Calu3 (cell line): ENCODE measurements at regions not wholly inside any gene's neighbourhood (a gene's known extent, or its start where the extent isn't known, plus 50 kb on each side); places are given as distances from the start of the nearest gene placed in this dataset.

Experiments
- BruUV-seq: library from RNA; stranded (reverse); fragments of 400-500 nt; replicated peaks from 2 replicates; lab custom pipeline; 2021; lab: Mats Ljungman, UMichigan
- CTCF ChIA-PET: fragments of 300-600 bp; sonication (Branson Sonifier 250); formaldehyde crosslinking; loops from one replicate; lab custom pipeline; 2022; ENCODE audit warnings: antibody characterized with exemption; lab: Charles Lee
- DNase-seq: peaks from one replicate; pipeline ENCODE4 v3.0.0; 2022
- H3K27ac Mint-ChIP-seq: one replicate; pipeline ENCODE4 v1.8.0; 2022; ENCODE audit warnings: mixed read lengths; ENCODE audit not compliant: unreplicated experiment
- H3K27me3 Mint-ChIP-seq: one replicate; pipeline ENCODE4 v1.8.0; 2022; ENCODE audit warnings: mixed read lengths; ENCODE audit not compliant: unreplicated experiment
- H3K36me3 Mint-ChIP-seq: one replicate; pipeline ENCODE4 v1.8.0; 2022; ENCODE audit warnings: mild to moderate bottlenecking, moderate library complexity, mixed read lengths; ENCODE audit not compliant: insufficient read depth, unreplicated experiment
- H3K4me1 Mint-ChIP-seq: one replicate; pipeline ENCODE4 v1.8.0; 2022; ENCODE audit warnings: mild to moderate bottlenecking, low read depth, mixed read lengths; ENCODE audit not compliant: unreplicated experiment
- H3K4me3 Mint-ChIP-seq: one replicate; pipeline ENCODE4 v1.8.0; 2022; ENCODE audit warnings: mild to moderate bottlenecking, low read depth, moderate library complexity, mixed read lengths; ENCODE audit not compliant: unreplicated experiment
- H3K9me3 Mint-ChIP-seq: one replicate; pipeline ENCODE4 v1.8.0; 2022; ENCODE audit warnings: low read depth, mixed read lengths; ENCODE audit not compliant: unreplicated experiment
- CTCF ChIP-seq: fragments of 200-600 bp; IDR thresholded peaks from one replicate; pipeline ENCODE4 v1.8.0; 2022; ENCODE audit warnings: antibody characterized with exemption; ENCODE audit not compliant: unreplicated experiment
- intact Hi-C: fragments of 100-400 bp; cut with micrococcal nuclease; formaldehyde crosslinking; loops from one replicate; pipeline ENCODE4 v1.10.0; 2022; ENCODE audit not compliant: unreplicated experiment

GRCh38 chr7:49324707-49325106, 400.4 kb downstream of the CDC14C start:
- Mint-ChIP-seq H3K27ac (no peak overlapping the region), H3K27me3 (no peaks in the 10 kb centered on the region), H3K4me1 (no peaks in the 10 kb centered on the region), H3K36me3 (no peaks in the 10 kb centered on the region), H3K4me3 (no peak overlapping the region), H3K9me3 (peaks cover 5% of the 10 kb centered on the region)
- no peak for TF ChIP-seq CTCF
- intact Hi-C loops: no loop called here
- CTCF ChIA-PET: no interaction called here
- no TSS peak for BruUV-seq
- no peak for DNase-seq

GRCh38 chr7:49325571-49325970, 401.2 kb downstream of the CDC14C start:
- CTCF ChIA-PET: no interaction called here
- H3K27ac Mint-ChIP-seq: no peak overlapping the region
- intact Hi-C loops: no loop called here
- no peak for TF ChIP-seq CTCF
- H3K36me3 Mint-ChIP-seq: no peaks in the 10 kb centered on the region
- peaks cover 6% of the 10 kb centered on the region for H3K9me3 Mint-ChIP-seq
- H3K27me3 Mint-ChIP-seq: no peaks in the 10 kb centered on the region
- H3K4me1 Mint-ChIP-seq: no peaks in the 10 kb centered on the region
- BruUV-seq: no TSS peak
- no peak overlapping the region for H3K4me3 Mint-ChIP-seq
- no peak for DNase-seq

- no peak for DNase-seq
- intact Hi-C loops: no loop called here
- Mint-ChIP-seq H3K36me3 (no peaks in the 10 kb centered on the region), H3K9me3 (peaks cover 11% of the 10 kb centered on the region), H3K27me3 (no peaks in the 10 kb centered on the region), H3K27ac (no peak overlapping the region), H3K4me3 (no peak overlapping the region), H3K4me1 (no peaks in the 10 kb centered on the region)
- no TSS peak for BruUV-seq
- TF ChIP-seq CTCF: no peak
- CTCF ChIA-PET: no interaction called here
Measured at GRCh38 chr7:49327155-49327554, 402.8 kb downstream of the CDC14C start.

- CTCF ChIA-PET: no interaction called here
- Mint-ChIP-seq H3K4me1 (no peaks in the 10 kb centered on the region), H3K9me3 (peaks cover 20% of the 10 kb centered on the region), H3K27me3 (no peaks in the 10 kb centered on the region), H3K36me3 (no peaks in the 10 kb centered on the region), H3K27ac (no peak overlapping the region), H3K4me3 (no peak overlapping the region)
- BruUV-seq: no TSS peak
- intact Hi-C loops: no loop called here
- TF ChIP-seq CTCF: no peak
- no peak for DNase-seq
Measured at GRCh38 chr7:49333180-49333881, 409.0 kb downstream of the CDC14C start.
